GM18870 (cell line): ENCODE measurements at regions not wholly inside any gene's neighbourhood (a gene's known extent, or its start where the extent isn't known, plus 50 kb on each side); places are given as distances from the start of the nearest gene placed in this dataset.

Experiments
- ATAC-seq: cut with Tn5 transposase; IDR thresholded peaks from one replicate; pipeline ENCODE4 v1.9.1; 2021; ENCODE audit warnings: moderate library complexity; ENCODE audit not compliant: unreplicated experiment

DNA sequence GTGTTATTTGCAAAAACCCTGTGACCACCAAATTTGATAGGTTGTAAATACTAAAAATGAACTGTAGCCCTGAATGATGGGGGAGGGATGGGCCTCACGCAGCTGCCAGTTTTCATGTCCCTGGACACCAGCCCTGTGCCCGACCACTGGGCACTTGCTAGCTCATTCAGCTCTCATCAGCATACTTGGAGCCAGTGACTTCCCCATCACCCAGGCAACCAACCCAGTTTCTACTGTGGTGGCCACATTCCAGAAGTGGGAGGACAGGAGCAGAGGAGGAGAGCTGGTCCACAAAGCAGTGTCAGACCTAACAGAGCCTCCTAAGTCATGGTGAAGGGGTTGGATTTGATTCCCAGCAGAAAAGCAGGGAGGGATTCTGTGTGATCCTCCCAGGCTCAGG lies 128.2 kb downstream of the CPEB2 start:
- no peak for ATAC-seq

DNA sequence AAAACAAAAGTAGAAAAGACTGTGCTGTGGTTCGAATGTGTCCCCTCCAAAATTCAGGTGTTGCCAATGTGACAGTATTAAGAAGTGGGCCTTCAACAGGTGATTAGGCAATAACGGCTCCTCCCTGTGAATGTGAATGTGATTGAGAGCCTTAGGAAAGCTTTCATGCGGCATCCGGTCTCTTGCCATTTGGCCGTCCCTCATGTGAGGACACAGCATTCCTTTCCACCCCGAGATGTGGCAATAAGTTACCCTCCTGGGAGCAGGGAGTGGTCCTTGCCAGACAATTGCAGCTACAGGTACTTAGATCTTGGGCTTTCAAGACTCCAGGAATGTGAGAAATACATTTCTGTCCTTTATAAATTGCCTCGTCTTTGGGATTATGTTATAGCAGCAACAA lies 129.3 kb downstream of the CPEB2 start:
- no peak for ATAC-seq

DNA sequence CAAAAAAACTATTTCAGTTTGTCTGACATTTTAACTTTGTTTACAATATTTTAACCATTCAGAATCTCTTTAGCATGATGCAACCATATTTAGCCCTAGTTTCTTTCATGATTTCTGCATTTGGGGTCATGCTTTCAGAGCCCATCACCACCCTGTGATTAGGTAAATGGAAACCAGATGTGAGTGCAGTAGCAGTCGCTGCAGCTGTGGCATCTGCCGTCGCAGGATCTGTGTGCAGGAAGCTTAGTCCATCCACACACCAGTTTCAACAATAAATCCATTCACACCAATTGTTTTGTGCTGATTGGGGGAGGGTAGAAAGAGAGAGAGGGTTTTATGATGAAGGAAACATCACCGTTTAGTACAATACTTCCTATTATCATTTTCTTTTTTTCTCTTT lies 130.5 kb downstream of the CPEB2 start:
- no peak for ATAC-seq

DNA sequence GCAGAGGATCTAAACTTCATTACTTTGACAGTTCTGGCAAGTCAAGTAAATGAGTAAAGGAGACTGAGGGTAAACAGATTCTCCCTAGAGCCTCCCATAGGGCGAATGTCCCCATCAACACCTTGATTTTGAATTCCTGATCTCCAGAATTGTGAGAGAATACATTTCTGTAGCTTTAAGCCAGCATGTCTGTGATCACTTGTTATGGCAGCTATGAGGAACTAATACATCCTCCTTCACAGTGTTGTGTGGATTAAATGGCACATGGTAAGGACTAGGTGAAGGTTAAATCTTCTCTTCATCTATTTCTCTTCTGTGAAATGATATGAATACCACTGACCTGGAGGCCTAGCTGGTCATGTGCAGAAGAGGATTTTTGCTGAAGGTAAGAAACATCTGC lies 137.3 kb downstream of the CPEB2 start:
- no peak for ATAC-seq

DNA sequence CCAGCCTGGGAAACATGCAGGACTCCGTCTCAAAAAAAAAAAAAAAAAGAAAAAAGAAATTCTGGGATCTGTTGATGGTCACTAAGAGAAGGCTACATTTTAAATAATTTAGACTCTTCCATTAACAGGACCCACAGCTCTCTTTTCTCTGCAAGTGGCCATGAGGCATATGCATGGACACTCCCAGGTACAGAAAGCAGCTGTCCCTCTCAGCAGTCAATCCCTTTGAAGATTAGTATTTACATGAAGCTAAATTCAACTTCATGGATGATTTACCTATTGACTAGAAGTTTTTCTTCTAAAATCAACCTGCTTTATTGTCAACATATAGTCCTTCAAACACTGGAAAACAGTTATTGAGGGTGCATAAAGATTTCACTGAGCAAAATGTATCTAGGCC lies 139.9 kb downstream of the CPEB2 start:
- ATAC-seq, result no peak

DNA sequence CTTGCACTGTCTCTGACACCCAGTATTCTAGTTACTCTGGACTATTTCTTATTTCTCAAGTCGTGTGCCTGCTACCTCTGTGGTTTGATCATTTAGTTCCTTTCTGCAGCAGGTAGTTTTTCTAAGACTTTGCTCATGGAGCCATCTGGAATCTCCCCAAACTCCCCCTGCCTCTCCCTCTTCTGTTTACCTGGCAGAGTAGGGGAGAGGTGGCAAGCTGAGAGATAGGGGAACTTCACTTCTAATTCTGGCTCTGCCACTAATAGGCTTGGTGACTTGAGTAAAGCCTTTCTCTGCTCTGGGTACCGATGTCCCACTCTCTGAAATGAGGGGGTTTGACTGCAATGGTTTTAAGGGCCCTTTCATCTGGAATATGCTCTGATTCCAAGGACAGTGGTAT lies 141.3 kb downstream of the CPEB2 start:
- no peak for ATAC-seq

DNA sequence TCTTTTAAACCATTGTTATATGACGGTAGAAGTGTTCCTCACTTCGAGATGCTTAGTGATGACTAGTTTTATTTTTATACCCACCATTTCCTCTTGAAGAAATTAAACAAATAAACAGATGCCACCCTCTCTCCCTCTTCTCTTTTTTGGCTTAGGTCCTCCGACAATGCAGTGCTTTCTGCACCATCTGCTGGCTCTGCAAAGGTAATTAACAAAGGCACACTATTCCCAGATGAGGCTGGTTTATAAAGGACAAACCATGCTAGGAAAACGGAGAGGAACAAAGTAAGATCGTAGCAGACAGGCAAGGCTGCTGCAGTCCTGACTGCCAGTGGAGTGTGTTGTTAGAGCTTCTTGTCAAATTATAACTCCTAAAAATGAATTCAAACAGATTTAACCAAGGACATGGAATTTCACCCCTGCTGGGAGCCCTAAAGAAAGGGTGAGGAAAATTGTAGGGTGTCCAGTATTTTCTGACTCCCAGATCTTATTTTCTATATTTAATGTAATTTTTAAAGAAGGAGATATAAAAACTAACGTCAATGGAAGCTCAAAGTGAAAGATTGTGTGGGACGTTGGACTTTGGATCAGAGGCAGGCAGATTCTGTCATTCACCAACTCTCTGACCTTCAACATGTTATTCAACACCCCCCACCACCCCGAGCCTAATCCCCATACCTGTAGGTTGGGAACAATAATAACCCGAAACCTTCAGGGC lies 142.1 kb downstream of the CPEB2 start:
- ATAC-seq, result no peak

DNA sequence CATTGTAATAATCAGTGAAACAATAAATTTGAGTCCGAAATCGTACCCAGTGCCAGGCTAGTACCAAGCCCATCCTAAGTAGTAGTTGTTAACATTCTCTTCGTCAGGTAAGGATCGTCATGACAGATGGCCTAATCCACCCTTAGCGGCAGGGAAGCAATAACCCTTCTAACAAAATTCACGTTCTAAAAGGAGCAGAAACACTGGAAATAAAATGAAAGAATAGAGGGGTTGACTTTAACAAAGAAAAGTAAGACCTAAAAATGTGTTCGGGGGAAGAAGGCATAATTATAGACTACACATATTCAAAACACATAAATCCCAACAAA lies 142.7 kb downstream of the CPEB2 start:
- no peak for ATAC-seq

DNA sequence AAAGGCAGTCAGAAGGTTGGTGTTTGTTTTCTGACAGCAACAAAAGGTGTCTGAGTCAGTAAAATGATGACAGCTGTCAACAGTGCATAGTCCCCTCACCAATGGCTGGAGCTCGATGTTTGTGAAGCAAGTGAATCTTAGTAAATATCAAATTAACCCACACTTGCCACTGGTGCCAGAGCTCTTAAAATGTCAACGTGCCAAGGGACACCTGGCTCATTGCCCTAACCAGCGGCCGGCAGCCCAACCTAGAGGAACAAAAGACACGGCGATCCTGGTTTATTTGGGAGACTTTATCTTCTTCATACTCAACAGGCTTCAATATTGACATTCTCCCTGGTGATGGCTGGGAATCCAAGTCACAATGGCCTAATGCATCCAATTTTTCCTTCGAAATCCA lies 143.4 kb downstream of the CPEB2 start:
- no peak for ATAC-seq

DNA sequence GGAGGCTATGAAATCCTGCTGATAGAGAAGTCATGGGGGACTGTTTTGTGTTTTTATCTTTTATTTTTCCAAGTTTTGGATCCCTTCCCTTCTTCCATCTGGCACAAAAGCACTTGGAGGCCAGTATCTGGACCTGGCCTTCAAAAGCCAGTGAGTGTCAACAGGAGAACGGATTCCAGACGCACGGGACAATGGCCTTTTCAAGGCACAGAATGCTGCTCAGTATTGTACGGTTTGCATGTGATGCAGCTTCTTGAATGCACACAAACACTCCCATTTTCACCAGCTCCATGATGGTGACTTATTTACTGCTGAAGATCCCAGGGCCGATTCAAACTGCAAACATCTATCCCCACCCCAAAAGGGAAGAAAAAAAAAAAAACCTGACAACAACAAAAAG lies 145.4 kb downstream of the CPEB2 start:
- no peak for ATAC-seq

DNA sequence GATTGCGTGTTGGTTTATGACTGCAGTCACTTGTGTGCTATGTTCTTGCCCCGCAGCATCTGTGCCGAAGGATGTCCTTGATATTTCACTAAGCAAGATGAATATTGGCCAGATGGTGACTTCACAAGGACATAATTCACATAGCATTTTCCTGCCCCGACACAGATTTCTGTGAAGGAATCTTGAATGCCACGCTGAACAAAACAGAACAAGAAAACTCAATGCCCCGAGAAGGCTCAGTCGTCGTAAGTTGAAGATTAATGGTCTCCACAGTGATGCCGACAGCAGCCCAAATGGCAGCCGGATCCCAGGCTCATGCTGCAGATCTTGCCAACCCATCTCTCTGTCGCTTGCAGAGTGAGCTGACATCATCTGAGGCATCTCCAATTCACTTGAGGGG lies 145.9 kb downstream of the CPEB2 start:
- ATAC-seq, result no peak

DNA sequence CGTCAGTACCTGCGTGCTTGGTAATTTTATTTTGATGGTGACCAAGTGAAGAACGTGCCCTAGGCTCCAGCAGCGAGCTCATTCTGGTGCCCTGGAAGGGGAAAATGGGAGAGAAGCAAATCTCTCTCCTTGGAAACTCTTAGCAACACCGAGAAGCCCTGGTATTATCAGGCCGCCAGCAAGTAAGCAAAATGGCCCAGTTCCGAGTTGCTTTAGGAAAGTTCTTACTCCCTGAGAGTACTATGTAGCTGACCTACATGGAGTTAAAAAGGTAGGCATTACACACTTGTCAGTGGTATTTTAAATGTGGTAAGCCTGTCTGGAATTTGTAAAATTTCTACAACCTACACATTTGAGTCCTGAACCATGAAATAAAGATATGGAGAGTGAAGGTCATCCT lies 146.4 kb downstream of the CPEB2 start:
- no peak for ATAC-seq

DNA sequence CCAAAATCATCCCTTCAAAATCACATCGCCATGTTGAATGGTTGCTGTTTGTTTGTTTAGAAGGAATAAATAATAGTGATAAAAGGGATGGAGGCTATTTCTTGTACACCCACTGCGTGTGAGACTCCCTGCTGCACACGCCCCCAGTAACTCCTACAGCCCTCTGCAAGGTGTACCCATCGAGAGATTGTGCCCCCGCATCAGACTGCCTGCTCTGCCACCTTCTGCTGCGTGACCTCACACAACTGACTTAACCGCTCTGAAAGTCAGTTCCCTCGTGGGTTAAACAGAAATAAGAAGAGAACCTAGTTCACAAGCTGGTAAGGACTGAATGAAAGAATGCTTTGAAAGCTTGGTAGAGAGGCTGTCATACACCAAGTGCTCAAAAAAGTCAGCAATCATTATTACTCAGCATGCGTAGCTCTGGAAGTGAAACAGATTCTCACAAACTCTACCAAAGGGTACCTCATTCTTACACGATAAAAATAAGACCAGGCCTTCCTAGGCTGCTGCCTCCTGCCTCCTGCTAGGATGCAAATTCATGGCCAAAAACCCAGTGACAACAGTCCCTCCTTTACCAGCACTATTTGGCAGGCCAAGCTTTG lies 147.1 kb downstream of the CPEB2 start:
- peak; percentile 86 for ATAC-seq

DNA sequence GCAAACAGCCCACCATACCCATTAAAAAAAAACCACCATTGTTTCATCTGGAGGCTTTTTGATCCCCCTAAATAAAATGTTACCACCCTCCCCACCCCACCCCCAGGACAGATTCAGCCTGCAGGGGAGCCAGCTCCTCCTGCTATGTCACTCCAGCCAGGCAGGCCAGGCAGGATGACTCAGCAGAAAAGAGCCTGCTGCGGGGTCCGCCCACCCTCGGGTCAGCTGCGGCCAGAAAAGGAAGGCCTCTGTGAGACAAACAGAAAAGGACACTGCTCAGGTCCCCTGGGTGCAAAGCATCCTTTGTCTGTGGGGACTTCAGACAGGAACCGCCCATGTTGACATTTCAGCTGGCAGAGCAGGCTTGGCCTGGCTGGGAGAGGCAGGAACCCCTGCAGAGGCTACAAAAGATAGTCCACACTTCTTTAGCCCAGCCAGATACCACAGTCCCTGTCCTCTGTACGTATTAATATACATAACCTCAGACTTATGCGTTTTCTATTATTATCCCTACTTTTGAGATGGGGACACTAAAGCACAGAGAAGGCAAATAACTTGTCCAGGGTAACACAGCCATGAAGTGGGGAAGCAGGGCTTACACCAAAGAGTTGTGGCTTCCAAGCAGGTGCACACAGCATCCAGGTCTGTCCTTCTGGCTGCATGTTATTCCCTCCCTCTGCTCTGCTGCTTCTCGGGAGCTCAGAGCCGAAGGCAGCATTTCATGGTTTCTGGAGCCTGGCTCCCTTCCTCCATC lies 147.7 kb downstream of the CPEB2 start:
- peak; percentile 73 for ATAC-seq

DNA sequence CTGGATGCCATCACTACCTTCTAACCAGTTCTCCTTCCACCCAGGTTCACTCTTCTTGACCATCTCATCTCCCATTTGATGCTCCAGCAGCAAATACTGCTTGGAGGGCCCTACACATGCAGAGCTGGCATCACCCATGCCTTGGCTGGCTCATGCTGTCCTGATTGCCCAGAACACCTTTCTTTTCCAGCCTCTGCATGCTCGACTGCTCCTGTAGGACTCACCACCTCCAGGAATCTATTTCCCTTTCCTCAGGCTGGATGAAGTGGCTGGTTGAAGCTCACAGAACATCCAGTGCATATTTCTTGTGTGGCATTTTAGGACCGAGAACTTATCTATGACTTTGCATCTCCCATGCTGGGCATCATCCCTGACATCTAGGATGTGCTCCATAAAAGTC lies 148.3 kb downstream of the CPEB2 start:
- no peak for ATAC-seq

DNA sequence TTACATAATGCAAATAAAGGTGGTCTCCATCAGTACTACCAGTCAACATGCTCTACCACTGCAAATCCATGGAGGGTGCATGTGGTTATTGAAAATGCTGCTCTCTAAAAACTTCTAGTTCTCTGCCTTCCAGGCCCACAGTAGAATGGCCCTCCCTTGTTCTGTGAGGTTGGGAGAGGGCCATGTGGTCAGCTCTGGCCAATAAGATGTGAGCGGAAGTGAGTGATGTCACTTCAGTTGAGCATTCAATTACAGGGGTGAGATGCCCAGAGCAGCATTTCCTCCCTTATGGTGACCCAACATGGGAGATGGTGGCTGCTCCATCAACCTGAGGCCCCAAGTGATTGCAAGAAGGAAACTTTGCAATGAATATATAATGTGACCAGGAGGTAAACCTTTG lies 148.8 kb downstream of the CPEB2 start:
- no peak for ATAC-seq

DNA sequence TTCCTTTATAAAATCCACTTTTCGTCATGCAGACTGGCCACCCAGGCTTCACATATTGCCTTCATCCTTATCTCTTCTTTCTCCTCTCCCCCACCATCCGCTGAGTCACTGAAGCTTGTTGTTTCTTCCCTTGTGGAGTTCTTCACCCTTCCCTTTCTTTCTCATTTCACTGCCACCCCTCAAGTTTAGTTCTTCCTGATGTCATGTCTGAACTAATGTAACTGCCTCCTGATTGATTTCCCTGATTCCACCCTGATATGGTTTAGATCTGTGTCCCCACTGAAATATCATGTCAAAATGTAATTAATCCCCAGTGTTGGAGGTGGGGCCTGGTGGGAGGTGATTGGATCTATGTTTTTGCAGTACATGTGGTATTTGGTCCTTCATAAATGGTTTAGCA lies 151.4 kb downstream of the CPEB2 start:
- ATAC-seq, result no peak

DNA sequence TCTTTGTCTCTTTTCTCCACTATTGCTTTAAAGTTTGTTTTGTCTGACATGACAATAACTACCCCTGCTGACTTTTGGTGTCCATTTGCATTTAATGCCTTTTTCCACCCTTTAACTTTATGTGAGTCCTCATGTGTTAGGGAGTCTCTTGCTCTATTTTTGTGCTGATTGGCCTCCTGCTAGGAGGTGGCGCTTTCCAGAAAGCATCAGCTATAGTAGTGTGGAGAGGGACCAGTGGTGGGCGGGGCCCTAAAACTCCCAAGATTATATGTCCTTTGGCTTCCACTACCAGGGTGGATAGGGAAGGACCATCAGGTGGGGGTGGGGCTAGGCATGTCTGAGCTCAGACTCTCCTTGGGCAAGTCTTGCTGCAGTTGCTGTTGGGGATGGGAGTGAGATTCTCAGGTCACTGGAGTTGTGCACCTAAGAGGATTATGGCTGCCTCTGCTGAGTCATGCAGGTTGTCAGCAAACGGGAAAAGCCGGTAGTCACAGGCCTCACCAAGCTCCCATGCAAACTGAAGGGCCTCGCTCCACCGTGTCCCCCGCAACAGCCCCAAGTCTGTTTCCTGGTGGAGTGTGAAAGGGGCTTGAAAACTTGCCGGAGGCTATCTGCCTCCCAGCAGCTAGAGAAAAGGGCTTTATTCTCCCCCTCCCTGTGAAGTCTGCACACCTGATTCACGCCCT lies 156.3 kb downstream of the CPEB2 start:
- ATAC-seq, result no peak

DNA sequence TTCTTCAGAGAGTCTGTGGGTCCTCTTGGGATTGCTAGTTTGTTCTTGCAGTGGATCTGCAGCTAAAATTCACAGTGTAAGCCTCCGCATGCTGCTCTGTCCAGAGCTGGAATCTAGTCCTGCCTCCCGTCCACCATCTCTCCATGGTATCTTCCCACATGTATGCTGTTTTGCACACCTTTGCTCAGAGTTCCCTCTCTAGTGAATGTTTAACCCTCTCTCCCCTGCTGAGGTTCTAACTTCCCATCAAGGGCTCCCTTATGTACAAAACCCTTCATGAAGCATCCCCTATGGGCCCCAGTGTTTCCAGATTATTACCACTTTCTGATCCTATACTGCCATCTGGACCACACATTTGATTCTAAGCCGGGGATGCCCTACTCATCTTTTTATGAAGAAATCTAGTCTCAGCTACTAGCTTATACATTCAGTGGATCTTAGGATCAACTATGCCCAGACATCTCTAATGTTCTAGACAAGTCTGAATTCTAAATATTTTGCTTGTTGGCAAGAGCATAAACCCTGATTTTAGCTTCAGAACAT lies 157.3 kb downstream of the CPEB2 start:
- no peak for ATAC-seq

DNA sequence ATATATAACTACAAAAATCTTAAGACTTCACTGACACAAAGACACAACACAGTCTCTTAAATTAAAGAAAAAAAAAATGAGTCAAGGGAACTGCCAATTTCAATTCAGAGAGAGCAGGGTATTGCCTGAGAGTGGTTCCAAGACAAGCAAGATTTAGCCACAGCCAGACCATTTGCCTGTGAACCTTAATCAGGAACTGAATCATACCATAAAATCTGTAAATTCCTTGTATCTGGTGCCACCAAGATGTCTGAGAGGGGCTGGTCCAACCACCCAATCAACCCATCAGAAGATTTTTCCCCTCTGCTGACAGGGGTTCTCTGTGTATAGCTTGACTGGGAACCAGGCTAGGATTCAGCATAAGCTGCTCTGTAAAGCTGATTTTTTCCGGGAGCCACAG lies 159.2 kb downstream of the CPEB2 start:
- ATAC-seq, result no peak

DNA sequence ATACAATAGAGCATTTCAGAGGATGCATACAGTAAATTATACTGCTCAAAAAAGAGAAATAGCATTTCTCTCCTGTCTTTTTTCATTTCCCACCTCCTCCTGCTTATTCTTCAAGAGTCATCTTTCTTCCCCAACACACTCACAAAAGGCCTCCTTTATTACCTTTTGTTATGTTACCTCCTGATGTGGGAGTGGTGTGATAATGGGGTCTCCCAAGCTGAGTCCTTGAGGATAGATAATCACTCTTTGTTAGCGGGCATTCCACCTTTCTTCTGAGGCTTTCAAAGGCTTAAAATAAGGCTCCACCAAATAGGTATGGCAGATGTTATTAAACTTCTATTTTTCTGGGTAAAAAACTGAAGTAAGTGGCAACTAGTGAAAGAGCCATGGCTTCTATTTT lies 159.8 kb downstream of the CPEB2 start:
- ATAC-seq, result no peak
